ENCODE measurements at regions not wholly inside any gene's neighbourhood (a gene's known extent, or its start where the extent isn't known, plus 50 kb on each side); places are given as distances from the start of the nearest gene placed in this dataset.
"Not testable (repeated sequence)": the region's sequence is repeated elsewhere in the genome, so short reads cannot be mapped to it uniquely, and the experiment has no call there.

- no peaks in the 10 kb centered on the region for H3K27me3 Mint-ChIP-seq
- ATAC-seq (no peak), DNase-seq (no peak)
- no peak overlapping the region for H3K27ac Mint-ChIP-seq
- no peaks in the 10 kb centered on the region for H3K9me3 ChIP-seq (ENCODE audit: control insufficient read depth, low read length, poor library complexity, severe bottlenecking)
- no peak overlapping the region for H3K4me3 Mint-ChIP-seq
- H3K36me3 Mint-ChIP-seq (ENCODE audit: low read depth): no peaks in the 10 kb centered on the region
- H3K4me1 Mint-ChIP-seq: no peaks in the 10 kb centered on the region
These were observed 740.3 kb upstream of the CDH6 start for GRCh38 chr5:30453168-30453567.

DNA sequence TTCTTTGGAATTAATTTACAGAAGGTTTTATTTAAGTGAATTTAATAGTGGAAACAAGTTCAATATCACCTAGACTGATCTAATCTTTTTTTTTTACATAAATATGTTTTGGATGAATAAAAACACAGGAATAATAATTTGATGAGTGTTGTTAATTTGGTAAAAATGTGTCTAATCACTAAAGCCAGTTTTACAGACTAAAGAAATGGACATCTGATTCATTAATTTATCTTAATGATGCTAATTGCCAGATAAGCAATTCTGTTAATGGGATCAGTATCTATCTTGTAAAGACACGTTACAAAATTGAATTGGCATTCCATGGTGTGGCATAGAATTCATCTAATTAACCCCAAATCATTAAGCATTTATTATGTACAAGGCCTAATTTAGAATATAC is 743.3 kb upstream of the CDH6 start:
- no peaks in the 10 kb centered on the region for H3K27me3 Mint-ChIP-seq
- H3K4me3 Mint-ChIP-seq: no peak overlapping the region
- no peaks in the 10 kb centered on the region for H3K9me3 ChIP-seq (ENCODE audit: control insufficient read depth, low read length, poor library complexity, severe bottlenecking)
- DNase-seq: no peak
- H3K27ac Mint-ChIP-seq: no peak overlapping the region
- no peak for ATAC-seq
- H3K4me1 Mint-ChIP-seq: no peaks in the 10 kb centered on the region
- no peaks in the 10 kb centered on the region for H3K36me3 Mint-ChIP-seq (ENCODE audit: low read depth)

DNA sequence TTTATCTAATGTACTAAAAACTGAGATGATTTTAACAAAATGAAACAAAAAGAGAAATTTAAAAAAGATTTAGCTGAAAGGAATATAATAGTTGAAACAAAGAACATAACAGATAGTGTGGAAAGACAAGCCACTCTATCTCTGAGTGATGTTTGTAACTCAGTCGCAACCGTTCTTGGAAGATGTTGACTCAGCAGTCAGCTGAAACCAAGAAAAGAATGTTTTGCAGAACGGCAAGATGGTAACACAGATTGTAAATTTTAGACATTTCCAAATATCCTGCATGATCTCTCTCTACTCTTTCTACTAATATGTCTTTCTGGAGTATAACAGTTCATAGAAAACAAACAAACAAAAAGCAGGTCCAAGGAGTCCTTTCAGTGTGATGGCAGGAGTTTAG is 746.1 kb upstream of the CDH6 start:
- H3K4me3 Mint-ChIP-seq: no peak overlapping the region
- DNase-seq (no peak), ATAC-seq (no peak)
- H3K27ac Mint-ChIP-seq: no peak overlapping the region
- H3K27me3 Mint-ChIP-seq: no peaks in the 10 kb centered on the region
- H3K4me1 Mint-ChIP-seq: no peaks in the 10 kb centered on the region
- no peaks in the 10 kb centered on the region for H3K9me3 ChIP-seq (ENCODE audit: control insufficient read depth, low read length, poor library complexity, severe bottlenecking)
- H3K36me3 Mint-ChIP-seq (ENCODE audit: low read depth): no peaks in the 10 kb centered on the region

- ATAC-seq: no peak
- no peak overlapping the region for H3K27ac Mint-ChIP-seq
- no peaks in the 10 kb centered on the region for H3K9me3 ChIP-seq (ENCODE audit: control insufficient read depth, low read length, poor library complexity, severe bottlenecking)
- no peaks in the 10 kb centered on the region for H3K36me3 Mint-ChIP-seq (ENCODE audit: low read depth)
- no peak overlapping the region for H3K4me3 Mint-ChIP-seq
- DNase-seq: no peak
- no peaks in the 10 kb centered on the region for H3K4me1 Mint-ChIP-seq
- no peaks in the 10 kb centered on the region for H3K27me3 Mint-ChIP-seq
These were observed 747.0 kb upstream of the CDH6 start for GRCh38 chr5:30446456-30446855.

DNA sequence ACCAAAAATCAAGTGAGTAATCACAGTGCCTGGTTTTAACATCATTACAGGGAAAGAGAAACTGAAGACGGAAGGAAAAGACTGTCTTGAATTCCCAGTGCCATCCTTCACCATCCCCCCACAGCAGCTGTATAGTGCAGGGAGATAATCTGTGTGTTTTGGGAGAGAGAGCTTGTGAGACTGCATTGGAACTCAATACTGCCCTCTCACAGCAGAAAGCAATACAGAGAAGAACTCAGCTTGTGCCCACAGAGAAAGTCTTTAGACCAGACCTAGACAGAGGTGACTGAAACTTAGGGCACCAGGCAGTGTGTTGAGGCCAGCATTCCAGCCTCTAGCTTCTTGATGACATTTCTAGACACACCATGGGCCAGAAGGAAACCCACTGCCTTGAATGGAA is 754.7 kb upstream of the CDH6 start:
- H3K27me3 Mint-ChIP-seq: no peaks in the 10 kb centered on the region
- H3K4me3 Mint-ChIP-seq: no peak overlapping the region
- no peak for ATAC-seq
- H3K4me1 Mint-ChIP-seq: no peaks in the 10 kb centered on the region
- no peaks in the 10 kb centered on the region for H3K9me3 ChIP-seq (ENCODE audit: control insufficient read depth, low read length, poor library complexity, severe bottlenecking)
- no peak for DNase-seq
- H3K36me3 Mint-ChIP-seq (ENCODE audit: low read depth): no peaks in the 10 kb centered on the region
- H3K27ac Mint-ChIP-seq: no peak overlapping the region

DNA sequence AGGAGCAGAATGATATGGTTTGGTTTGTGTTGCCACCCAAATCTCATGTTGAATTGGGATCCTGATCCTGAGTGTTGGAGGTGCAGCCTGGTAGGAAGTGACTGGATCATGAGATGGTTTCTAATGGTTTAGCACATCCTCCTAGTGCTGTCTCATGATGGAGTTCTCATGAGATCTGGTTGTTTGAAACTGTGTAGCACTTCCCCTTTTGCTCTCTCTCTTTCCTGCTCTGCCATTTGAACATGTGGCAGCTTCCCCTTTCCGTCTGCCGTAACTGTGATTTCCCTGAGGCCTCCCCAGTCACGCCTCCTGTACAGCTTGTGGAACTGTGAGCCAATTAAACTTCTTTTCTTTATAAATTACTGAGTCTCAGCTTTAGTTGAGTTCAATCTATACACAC is 756.8 kb upstream of the CDH6 start:
- Mint-ChIP-seq H3K4me3 (no peak overlapping the region), H3K36me3 (ENCODE audit: low read depth) (no peaks in the 10 kb centered on the region), H3K27me3 (no peaks in the 10 kb centered on the region), H3K4me1 (no peaks in the 10 kb centered on the region), H3K27ac (no peak overlapping the region)
- ATAC-seq (no peak), DNase-seq (no peak)
- no peaks in the 10 kb centered on the region for H3K9me3 ChIP-seq (ENCODE audit: control insufficient read depth, low read length, poor library complexity, severe bottlenecking)

GRCh38 chr5:30428866-30429407 is 764.5 kb upstream of the CDH6 start:
- DNase-seq; H3K4me1 Mint-ChIP-seq; H3K4me3 Mint-ChIP-seq; ATAC-seq; H3K27ac Mint-ChIP-seq; H3K9me3 ChIP-seq (ENCODE audit: control insufficient read depth, low read length, poor library complexity, severe bottlenecking); H3K27me3 Mint-ChIP-seq; H3K36me3 Mint-ChIP-seq (ENCODE audit: low read depth): not testable (repeated sequence)

DNA sequence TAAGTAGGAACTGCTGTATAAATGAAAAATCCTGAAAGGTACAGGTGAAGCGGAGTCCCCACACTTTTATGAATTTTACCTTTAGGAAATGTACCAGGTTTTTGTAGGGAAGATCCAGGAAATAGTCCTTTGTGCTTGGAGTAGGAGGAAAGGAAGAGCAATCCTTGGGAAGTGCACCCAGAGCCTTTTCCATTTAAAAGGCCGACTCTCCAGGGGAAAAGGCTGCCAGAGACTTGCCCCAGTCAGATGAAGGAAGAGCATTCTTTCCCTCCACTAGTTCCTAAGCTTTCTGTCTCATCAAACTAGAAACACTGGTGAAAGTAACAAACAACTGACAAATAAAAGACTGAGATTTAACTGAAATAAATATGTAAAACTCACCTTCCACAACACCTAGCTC is 779.4 kb upstream of the CDH6 start:
- no peak overlapping the region for H3K27ac Mint-ChIP-seq
- no peaks in the 10 kb centered on the region for H3K9me3 ChIP-seq (ENCODE audit: control insufficient read depth, low read length, poor library complexity, severe bottlenecking)
- H3K36me3 Mint-ChIP-seq (ENCODE audit: low read depth): no peaks in the 10 kb centered on the region
- no peak overlapping the region for H3K4me3 Mint-ChIP-seq
- DNase-seq (no peak), ATAC-seq (no peak)
- no peaks in the 10 kb centered on the region for H3K27me3 Mint-ChIP-seq
- no peaks in the 10 kb centered on the region for H3K4me1 Mint-ChIP-seq

GRCh38 chr5:30413540-30413939 is 779.9 kb upstream of the CDH6 start:
- Mint-ChIP-seq H3K27ac (no peak overlapping the region), H3K36me3 (ENCODE audit: low read depth) (no peaks in the 10 kb centered on the region), H3K4me3 (no peak overlapping the region), H3K27me3 (no peaks in the 10 kb centered on the region), H3K4me1 (no peaks in the 10 kb centered on the region)
- no peak for DNase-seq
- H3K9me3 ChIP-seq (ENCODE audit: control insufficient read depth, low read length, poor library complexity, severe bottlenecking): no peaks in the 10 kb centered on the region
- ATAC-seq: no peak

DNA sequence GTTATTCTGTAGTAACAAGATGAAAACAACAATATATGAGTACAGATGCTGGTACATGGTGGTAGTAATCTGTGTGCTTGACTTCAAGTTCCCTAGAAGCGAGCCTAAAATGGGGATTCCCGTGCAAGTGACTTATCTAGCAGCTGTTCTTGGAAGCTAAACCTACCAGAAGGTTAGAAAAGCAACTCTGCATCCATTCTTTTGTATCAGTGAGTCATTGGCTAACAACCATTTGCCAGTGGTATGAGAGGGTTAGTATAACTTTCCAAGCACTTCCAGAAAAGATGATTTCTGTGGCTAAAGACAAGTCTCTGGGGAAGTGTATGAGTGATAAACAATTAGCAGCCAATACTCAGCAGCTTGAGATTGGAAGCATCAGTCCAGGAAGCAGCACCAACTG is 787.7 kb upstream of the CDH6 start:
- no peak for DNase-seq
- no peak overlapping the region for H3K4me3 Mint-ChIP-seq
- H3K9me3 ChIP-seq (ENCODE audit: control insufficient read depth, low read length, poor library complexity, severe bottlenecking): no peaks in the 10 kb centered on the region
- H3K27ac Mint-ChIP-seq: no peak overlapping the region
- no peaks in the 10 kb centered on the region for H3K36me3 Mint-ChIP-seq (ENCODE audit: low read depth)
- H3K4me1 Mint-ChIP-seq: no peaks in the 10 kb centered on the region
- ATAC-seq: no peak
- no peaks in the 10 kb centered on the region for H3K27me3 Mint-ChIP-seq

DNA sequence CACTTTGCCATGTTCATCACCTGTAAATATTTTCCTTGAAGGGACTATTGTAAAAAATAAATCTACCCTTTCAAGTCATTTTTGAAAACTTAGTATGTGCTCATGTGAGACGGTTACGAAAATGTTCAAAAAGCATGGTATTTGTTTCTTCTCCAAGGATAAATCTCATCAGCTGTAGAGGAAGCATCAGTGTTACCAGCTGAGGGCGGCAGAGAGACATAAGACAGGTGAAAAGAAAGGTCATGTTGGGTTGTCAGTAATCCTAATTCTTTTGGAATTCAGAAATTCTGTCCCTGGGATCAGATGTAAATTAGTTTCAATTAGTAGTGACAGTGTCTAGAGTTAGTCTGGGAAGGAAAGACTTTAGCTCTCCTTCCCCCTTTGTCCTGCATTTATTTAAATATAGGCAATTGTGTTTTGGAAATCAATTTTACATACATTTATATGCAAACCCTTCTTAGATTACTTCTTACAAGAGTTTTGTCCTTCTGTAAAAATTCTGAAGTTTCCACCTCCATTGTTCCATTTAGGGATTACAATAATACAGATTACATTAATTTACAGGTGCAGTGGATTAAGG is 791.9 kb upstream of the CDH6 start:
- H3K4me1 Mint-ChIP-seq: no peaks in the 10 kb centered on the region
- no peak overlapping the region for H3K4me3 Mint-ChIP-seq
- H3K27me3 Mint-ChIP-seq: no peaks in the 10 kb centered on the region
- no peak for ATAC-seq
- no peak overlapping the region for H3K27ac Mint-ChIP-seq
- no peaks in the 10 kb centered on the region for H3K36me3 Mint-ChIP-seq (ENCODE audit: low read depth)
- no peaks in the 10 kb centered on the region for H3K9me3 ChIP-seq (ENCODE audit: control insufficient read depth, low read length, poor library complexity, severe bottlenecking)
- no peak for DNase-seq

GRCh38 chr5:30398423-30398822 is 795.1 kb upstream of the CDH6 start:
- H3K4me1 Mint-ChIP-seq: no peaks in the 10 kb centered on the region
- no peaks in the 10 kb centered on the region for H3K9me3 ChIP-seq (ENCODE audit: control insufficient read depth, low read length, poor library complexity, severe bottlenecking)
- no peak overlapping the region for H3K4me3 Mint-ChIP-seq
- DNase-seq: no peak
- no peak overlapping the region for H3K27ac Mint-ChIP-seq
- H3K27me3 Mint-ChIP-seq: no peaks in the 10 kb centered on the region
- no peaks in the 10 kb centered on the region for H3K36me3 Mint-ChIP-seq (ENCODE audit: low read depth)
- no peak for ATAC-seq

GRCh38 chr5:30392897-30393296 is 800.6 kb upstream of the CDH6 start:
- Mint-ChIP-seq H3K36me3 (ENCODE audit: low read depth) (no peaks in the 10 kb centered on the region), H3K27me3 (no peaks in the 10 kb centered on the region), H3K27ac (no peak overlapping the region), H3K4me1 (no peaks in the 10 kb centered on the region), H3K4me3 (no peak overlapping the region)
- no peaks in the 10 kb centered on the region for H3K9me3 ChIP-seq (ENCODE audit: control insufficient read depth, low read length, poor library complexity, severe bottlenecking)
- no peak for ATAC-seq
- DNase-seq: no peak

DNA sequence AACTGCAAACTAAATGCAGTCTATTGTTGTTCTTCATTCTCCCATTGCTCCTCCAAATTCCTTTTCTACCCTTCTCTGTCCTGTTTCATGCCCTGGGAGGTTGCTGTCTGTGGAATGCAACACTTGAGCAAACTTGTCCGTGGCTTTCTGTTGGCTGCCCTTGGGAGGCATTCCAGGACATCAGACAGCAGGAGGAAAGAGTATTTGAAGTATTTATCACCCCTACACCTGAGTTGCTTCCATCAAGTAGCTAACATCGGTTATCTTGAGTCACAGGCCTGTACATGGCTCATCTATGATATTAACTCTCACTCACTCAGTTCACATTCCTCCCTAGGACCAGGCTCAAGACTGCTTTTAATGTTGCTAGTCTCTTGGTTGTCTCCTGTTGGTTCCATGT is 803.4 kb upstream of the CDH6 start:
- H3K9me3 ChIP-seq (ENCODE audit: control insufficient read depth, low read length, poor library complexity, severe bottlenecking): no peaks in the 10 kb centered on the region
- no peak for ATAC-seq
- H3K4me3 Mint-ChIP-seq: no peak overlapping the region
- H3K27ac Mint-ChIP-seq: no peak overlapping the region
- no peaks in the 10 kb centered on the region for H3K36me3 Mint-ChIP-seq (ENCODE audit: low read depth)
- no peak for DNase-seq
- no peaks in the 10 kb centered on the region for H3K27me3 Mint-ChIP-seq
- no peaks in the 10 kb centered on the region for H3K4me1 Mint-ChIP-seq
